Panc1 (cell line): ENCODE measurements at regions not wholly inside any gene's neighbourhood (a gene's known extent, or its start where the extent isn't known, plus 50 kb on each side); places are given as distances from the start of the nearest gene placed in this dataset.

Experiments
- ATAC-seq: fragments of 200-7000 bp; cut with Tn5 transposase; 2 replicates; pipeline ENCODE4 v1.9.1; 2020; ENCODE audit warnings: mild to moderate bottlenecking, moderate library complexity
- BruUV-seq: library from RNA; stranded (reverse); fragments of 400-500 nt; replicated peaks from 2 replicates; lab custom pipeline; 2021; lab: Mats Ljungman, UMichigan
- CTCF ChIA-PET: fragments of 300-600 bp; sonication (Branson Sonifier 250); formaldehyde crosslinking; loops from one replicate; lab custom pipeline; 2022; ENCODE audit warnings: antibody characterized with exemption; lab: Charles Lee
- POLR2A ChIA-PET: fragments of 300-600 bp; sonication (Branson Sonifier 250); formaldehyde crosslinking; loops from one replicate; lab custom pipeline; 2022; ENCODE audit warnings: antibody characterized with exemption; lab: Charles Lee
- DNase-seq: peaks from one replicate; pipeline ENCODE4 v3.0.0-alpha.2; 2010; ENCODE audit warnings: low read depth, low spot score
- H3K27ac ChIP-seq: 2 replicates; pipeline ENCODE4 v1.5.1; 2011; ENCODE audit warnings: mild to moderate bottlenecking, low read length, inconsistent platforms
- H3K27me3 ChIP-seq: fragments of 200-500 bp; sonication (Bioruptor generic); 2 replicates; pipeline ENCODE4 v1.6.0; 2014; ENCODE audit warnings: low read length, inconsistent platforms; ENCODE audit not compliant: control insufficient read depth, insufficient read depth
- H3K36me3 ChIP-seq: fragments of 200-500 bp; sonication (Bioruptor generic); 2 replicates; pipeline ENCODE4 v1.5.1; 2014; ENCODE audit warnings: inconsistent platforms, mild to moderate bottlenecking, low read length, moderate library complexity; ENCODE audit not compliant: control insufficient read depth, insufficient read depth
- H3K4me1 ChIP-seq: 2 replicates; pipeline ENCODE4 v1.5.1; 2011; ENCODE audit warnings: inconsistent platforms, mild to moderate bottlenecking, low read length, moderate library complexity; ENCODE audit not compliant: control insufficient read depth, insufficient read depth
- H3K4me3 ChIP-seq, 2 experiments: 2 replicates each; pipeline ENCODE4 v1.5.1; 2011 to 2012; ENCODE audit warnings: low read depth in 2 of 2, low read length in 2 of 2, mild to moderate bottlenecking in 2 of 2, inconsistent platforms in 1 of 2, moderate library complexity in 1 of 2
- H3K9me3 ChIP-seq: fragments of 200-500 bp; sonication (Bioruptor generic); 2 replicates; pipeline ENCODE4 v1.5.1; 2014; ENCODE audit warnings: low read depth, mild to moderate bottlenecking, inconsistent platforms, low read length, moderate library complexity; ENCODE audit not compliant: control insufficient read depth, insufficient read depth
- CTCF ChIP-seq: fragments of 450-650 bp; IDR thresholded peaks from 2 replicates; pipeline ENCODE4 v1.5.1; 2017; ENCODE audit warnings: mild to moderate bottlenecking
- POLR2AphosphoS5 ChIP-seq: IDR thresholded peaks from 2 replicates; pipeline ENCODE4 v1.6.1; 2012; ENCODE audit warnings: mild to moderate bottlenecking, low read depth, low read length, moderate library complexity
- REST ChIP-seq, 2 experiments: IDR thresholded peaks; 2 replicates each; pipeline ENCODE4 v1.6.1; 2011 to 2012; ENCODE audit warnings: low read depth in 2 of 2, control low read depth in 1 of 2, low read length in 1 of 2, mild to moderate bottlenecking in 1 of 2, moderate library complexity in 1 of 2; ENCODE audit not compliant: insufficient read depth in 1 of 2
- SIN3A ChIP-seq: IDR thresholded peaks from 2 replicates; pipeline ENCODE4 v1.6.1; 2012; ENCODE audit warnings: low read depth, mild to moderate bottlenecking, low read length, moderate library complexity, borderline replicate concordance; ENCODE audit not compliant: insufficient read depth
- TCF7L2 ChIP-seq: IDR thresholded peaks from 2 replicates; pipeline ENCODE4 v1.6.1; 2011; ENCODE audit warnings: mild to moderate bottlenecking, low read depth, low read length, inconsistent platforms
- in situ Hi-C: cut with HindIII; loops from 2 replicates; pipeline ENCODE4 v1.10.0; 2016; ENCODE audit warnings: low sequenced_read_pairs, low pct_unique_long_range_greater_than_20kb
- intact Hi-C: fragments of 100-400 bp; cut with micrococcal nuclease; formaldehyde crosslinking; loops from one replicate; pipeline ENCODE4 v1.10.0; 2022; ENCODE audit not compliant: unreplicated experiment

DNA sequence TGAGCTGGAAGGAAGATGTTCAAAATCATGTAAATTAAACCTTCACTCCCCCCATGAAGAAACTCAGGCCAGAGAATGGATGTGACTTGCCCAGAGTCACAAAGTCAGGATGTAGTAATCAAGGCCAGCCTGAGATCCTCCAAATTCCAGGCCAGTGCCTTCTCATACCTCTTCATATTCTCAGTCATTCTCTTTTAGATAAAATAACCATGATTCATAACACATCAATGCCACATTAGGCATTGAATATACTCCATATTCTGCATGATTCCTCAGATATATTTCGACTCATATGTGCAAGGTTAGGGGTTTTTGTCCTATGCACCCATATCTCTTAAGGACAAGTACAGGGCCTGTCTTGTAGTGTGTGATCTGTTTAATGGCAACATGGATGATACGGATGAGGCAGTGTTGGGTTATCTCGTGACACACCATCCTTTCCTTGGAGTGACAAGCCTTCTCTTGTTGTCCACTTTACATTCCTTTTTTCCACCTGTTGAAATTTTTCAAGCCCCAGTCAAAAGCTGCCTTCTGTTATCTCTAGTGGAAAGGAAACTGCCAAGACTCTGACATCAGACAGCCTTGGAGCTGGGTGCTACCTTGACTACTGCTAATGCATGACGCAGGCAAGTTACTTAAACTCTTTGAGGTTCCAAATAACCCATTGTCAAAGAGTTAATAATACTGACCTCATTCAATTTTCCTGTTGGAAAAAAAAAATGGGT, 227.5 kb upstream of the NR4A3 start:
- ChIA-PET POLR2A (no interaction called here), CTCF (no interaction called here)
- no peak overlapping the region for H3K4me3 ChIP-seq
- no peaks in the 10 kb centered on the region for H3K4me1 ChIP-seq
- intact Hi-C loops (no loop called here), in situ Hi-C loops (no loop called here)
- H3K36me3 ChIP-seq: no peaks in the 10 kb centered on the region
- no TSS peak for BruUV-seq
- DNase-seq (no peak), ATAC-seq (no peak)
- H3K27me3 ChIP-seq: no peaks in the 10 kb centered on the region
- no peak for TF ChIP-seq CTCF
- TF ChIP-seq SIN3A: no peak
- TF ChIP-seq POLR2AphosphoS5: no peak
- no peak for TF ChIP-seq REST (IDR thresholded peaks at IDR 0.05; ENCODE audit: insufficient read depth in 1 of 2, low read depth in 2 of 2, low read length in 1 of 2)
- TF ChIP-seq TCF7L2: no peak
- H3K9me3 ChIP-seq: no peaks in the 10 kb centered on the region
- no peak overlapping the region for H3K27ac ChIP-seq

DNA sequence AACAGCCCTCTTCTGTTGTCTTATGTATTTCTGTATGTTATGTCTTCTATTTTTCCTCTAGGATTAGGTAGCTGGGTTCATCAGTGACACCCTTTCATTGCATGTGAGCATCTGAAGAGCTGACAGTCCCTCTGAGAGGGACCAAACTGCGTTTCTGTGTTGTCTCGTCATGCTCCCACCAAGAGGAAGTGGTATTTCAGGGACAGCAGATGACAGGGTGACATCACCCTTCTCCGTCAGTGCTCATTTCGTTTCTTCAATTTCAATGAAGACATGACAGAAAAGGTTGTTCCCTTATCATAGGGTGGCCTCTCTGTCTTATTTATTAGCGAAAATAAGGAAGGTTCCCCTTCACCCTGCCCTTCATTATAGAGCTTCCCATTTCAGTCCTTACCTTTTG, 225.9 kb upstream of the NR4A3 start:
- POLR2A ChIA-PET: no interaction called here

More for the DNA sequence above, 225.9 kb upstream of the NR4A3 start:
- intact Hi-C loops: no loop called here
- no peaks in the 10 kb centered on the region for H3K36me3 ChIP-seq
- no peaks in the 10 kb centered on the region for H3K27me3 ChIP-seq
- no peak for ATAC-seq
- no peak for TF ChIP-seq POLR2AphosphoS5
- no peak for TF ChIP-seq CTCF
- no peak for TF ChIP-seq REST (IDR thresholded peaks at IDR 0.05; ENCODE audit: insufficient read depth in 1 of 2, low read depth in 2 of 2, low read length in 1 of 2)
- no peak for TF ChIP-seq SIN3A
- TF ChIP-seq TCF7L2: no peak
- in situ Hi-C loops: no loop called here
- CTCF ChIA-PET: no interaction called here
- DNase-seq: no peak
- no TSS peak for BruUV-seq
- no peak overlapping the region for H3K27ac ChIP-seq
- H3K4me1 ChIP-seq: no peaks in the 10 kb centered on the region
- no peaks in the 10 kb centered on the region for H3K9me3 ChIP-seq
- no peak overlapping the region for H3K4me3 ChIP-seq
